ENCODE measurements at regions not wholly inside any gene's neighbourhood (a gene's known extent, or its start where the extent isn't known, plus 50 kb on each side); places are given as distances from the start of the nearest gene placed in this dataset.

DNA sequence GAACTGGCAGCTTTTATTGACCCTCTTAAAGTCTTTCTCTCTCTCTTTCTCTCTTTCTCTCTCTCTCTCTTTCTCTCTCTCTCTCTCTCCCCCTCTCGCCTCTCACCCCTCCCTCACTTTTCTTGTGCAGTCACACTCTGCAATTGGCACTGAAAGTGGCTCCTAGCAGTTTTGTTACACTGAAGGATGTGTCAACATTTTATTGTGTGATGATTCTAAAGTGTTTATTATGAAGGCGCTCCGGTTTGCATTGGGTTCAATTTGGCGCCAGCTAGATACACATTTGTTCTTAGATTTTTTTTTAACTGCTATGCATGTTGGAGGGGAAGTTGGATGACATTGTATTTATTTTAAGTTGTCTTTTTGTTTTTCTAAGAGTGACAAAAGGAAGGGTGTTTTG is 64.0 kb upstream of the CHRM3 start:
- no peak for DNase-seq (ENCODE audit: low read depth in 4 of 4, low spot score in 3 of 4)

DNA sequence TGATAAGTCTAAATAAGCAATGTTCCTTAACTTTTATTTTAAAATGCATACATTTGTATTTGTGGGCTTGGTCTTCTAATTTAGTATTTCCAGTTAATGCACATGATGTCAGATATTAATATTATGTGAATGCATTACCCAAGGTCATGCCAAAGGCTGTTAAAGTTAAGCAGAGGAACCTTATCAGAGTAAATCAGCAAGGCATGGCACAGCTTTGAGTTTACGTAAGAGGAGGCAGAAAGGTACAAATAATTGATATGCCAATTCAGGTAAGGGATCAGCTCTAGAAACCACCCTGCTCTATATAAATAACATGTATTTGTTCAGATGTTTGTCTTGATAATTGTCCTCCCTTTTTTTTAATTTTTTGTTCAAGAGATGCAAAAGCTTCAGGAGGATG is 64.5 kb upstream of the CHRM3 start:
- no peak for DNase-seq (ENCODE audit: low read depth in 4 of 4, low spot score in 3 of 4)

DNA sequence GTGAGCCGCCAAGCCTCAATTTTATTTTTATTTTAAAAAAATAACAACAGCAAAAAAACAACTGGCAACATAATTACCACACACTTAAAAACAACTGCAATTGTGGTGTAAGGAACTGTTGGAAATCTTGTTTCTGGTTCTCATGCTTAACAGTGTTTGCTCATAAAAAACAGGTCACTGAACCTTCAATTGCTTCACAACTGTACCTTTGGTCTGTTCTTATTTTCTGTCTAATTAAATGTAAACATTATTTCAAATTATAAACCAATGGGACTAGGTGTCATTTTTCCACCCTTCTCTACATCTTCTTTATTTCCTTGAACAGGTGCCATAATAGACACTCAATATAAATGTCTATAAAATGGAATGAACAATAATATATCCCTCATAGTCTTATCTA is 68.4 kb upstream of the CHRM3 start:
- DNase-seq (ENCODE audit: low read depth in 4 of 4, low spot score in 3 of 4): no peak

DNA sequence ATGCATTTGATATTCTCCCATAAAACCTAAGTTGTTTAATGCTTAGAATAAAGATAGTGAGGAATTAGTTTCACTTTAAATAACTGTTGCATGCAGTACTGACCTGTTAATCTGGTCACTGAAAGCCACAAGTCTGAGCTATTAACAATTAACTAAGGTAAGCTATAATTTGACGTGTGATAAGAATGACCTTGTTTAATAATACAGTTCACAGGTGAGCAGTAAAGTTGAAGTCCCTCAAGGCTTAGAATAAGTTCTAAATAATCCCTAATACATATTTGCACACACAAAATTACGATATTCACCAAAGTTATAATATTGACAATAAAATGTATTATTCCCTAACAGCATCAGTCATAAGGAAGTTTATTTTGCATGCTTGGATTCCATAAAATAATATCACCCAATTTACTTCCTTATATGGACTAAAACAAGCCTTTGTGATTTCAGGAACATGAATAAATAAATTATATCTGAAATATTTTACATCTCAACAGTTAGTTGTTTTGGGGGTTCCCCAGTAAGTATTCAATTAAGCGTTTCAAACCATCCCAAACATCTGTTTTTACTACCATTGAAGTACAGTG is 70.6 kb upstream of the CHRM3 start:
- DNase-seq (ENCODE audit: low read depth in 4 of 4, low spot score in 3 of 4): no peak

DNA sequence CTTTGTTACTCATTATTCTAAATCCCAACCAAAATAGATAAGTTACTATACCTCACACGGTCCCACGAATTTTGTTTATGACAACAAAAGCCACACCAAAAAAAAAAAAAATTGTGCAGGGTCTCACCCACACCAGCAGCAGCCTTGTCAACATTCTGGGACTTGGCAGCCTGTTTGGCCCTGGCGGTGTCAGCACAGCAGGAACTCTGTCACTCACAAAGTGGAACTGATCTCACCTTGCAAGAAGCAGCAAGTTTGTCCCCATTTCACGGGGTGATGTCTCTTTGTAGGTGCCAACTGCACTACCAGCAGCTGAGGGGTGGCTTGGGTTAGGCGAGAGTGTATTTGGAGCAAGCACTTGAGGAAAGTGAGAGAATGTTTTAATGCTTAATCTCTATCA is 75.0 kb upstream of the CHRM3 start:
- no peak for DNase-seq (ENCODE audit: low read depth in 4 of 4, low spot score in 3 of 4)

DNA sequence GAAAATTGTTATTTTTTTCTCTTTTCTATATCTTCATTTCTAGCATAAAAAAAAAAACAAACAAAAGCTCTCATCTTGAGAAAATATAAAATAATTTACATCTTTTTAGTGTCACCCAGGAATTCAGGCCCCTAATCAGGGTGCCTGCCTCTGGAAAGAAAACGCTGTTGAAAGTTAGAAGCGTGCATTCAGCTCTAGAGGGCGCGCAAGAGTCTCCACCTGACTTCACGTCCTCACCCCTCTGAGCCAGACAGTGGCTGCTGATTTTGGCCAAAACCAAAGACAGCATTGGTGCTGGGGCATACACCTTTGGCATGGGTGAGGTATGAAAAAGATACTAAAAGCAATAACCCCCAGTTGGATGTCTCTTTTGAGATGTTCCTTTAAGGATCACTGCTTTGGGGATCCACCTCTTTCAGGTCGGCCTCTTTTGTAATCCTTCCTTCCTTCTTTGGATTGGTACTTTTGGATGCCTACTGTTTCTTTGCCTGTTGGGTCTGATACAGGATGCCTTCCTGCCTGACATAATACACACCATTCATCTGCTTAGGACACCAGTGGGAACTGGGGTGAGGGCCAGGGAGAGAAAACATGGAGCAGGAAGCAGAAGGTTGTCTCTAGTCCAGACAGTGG is 77.6 kb upstream of the CHRM3 start:
- peak in 3 of 4 donors; percentile 8 to 16 (median 14) for DNase-seq (ENCODE audit: low read depth in 4 of 4, low spot score in 3 of 4)

DNA sequence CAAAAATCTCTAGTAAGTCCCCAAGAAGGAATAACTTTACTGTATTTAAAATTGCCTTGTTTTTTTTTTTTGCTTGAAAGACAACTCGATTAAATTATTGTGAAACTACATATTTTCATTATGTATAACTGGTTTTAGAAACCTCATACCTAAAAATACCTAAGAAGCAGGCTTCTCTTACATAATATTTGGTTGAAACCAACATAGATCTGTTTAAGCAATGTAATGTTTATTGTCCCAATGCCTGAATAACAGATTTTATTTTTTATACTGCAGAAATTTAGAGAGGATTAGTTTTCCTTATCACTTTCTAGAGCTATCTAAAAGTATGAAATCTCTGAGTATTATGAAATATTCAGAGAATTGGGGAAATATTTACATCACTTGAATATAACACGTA is 78.5 kb upstream of the CHRM3 start:
- DNase-seq (ENCODE audit: low read depth in 4 of 4, low spot score in 3 of 4): no peak

DNA sequence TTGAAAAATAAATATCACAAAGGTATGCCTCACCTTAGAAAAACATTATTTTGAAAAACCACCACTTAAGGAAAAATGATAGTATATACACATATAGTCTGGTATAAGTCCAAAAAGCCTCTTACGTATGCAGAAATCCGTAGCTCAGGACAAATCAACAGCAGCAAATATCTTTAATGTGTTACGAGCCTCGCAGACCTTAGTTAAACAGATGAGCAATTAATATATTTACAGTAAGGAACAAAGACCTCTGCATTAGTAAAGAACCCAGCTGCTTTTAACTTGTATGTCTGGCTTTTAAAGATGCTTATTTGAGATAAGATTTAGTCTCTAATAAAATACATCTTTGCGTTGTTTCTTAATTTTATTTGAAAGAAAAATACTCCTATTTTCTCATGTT is 79.9 kb upstream of the CHRM3 start:
- DNase-seq (ENCODE audit: low read depth in 4 of 4, low spot score in 3 of 4): no peak

DNA sequence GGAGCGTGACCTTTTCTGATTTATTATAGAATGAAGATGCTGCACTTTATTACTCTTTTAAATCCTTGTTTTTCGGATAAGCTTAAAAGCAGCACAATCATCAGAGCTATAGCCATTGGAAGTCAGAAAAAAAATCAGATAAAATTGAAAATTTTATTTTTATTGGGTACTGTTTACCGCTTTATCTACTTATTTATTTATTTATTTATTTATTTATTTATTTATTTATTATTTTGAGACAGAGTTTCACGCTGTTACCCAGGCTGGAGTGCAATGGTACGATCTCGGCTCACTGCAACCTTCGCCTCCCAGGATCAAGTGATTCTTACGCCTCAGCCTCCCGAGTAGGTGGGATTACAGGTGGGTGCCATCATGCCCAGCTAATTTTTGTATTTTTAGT is 83.1 kb upstream of the CHRM3 start:
- DNase-seq (ENCODE audit: low read depth in 4 of 4, low spot score in 3 of 4): no peak

DNA sequence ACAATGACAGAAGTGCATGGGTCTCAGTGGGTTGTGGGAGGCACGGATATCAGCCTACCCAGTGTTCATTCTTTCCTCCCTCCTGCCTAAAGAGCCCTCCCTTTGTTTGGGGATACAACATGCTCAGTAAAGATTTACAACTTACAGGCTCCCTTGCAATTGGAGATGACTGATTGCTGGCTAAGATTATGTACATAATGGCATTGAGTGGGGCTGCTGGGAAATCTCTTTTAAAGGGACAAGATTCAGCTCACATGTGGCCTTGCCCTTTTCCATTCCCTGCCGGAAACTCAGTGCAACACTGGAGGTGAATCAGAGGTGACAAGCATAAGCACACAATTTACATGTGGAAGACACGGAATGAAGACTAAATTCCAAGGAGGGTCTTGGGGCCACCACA is 83.7 kb upstream of the CHRM3 start:
- DNase-seq (ENCODE audit: low read depth in 4 of 4, low spot score in 3 of 4): no peak

DNA sequence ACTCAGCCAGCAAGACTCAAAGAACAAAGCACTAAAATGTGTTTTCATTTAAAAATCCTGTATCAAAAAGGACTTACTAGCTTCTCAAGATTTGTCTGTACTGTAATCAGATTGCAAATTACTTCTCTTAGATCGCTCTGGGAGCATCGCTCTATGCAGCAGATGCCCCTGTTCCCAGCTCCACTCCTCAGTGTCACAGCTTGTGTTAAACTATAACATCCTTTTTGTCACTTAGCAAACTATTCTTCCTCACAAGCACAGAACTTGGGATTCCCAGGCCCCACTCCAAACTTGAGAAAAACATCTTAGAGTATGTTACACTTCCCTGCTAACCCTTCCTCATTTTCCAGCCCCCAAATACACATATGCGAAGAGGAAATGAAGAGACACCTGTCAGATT is 85.1 kb upstream of the CHRM3 start:
- no peak for DNase-seq (ENCODE audit: low read depth in 4 of 4, low spot score in 3 of 4)

DNA sequence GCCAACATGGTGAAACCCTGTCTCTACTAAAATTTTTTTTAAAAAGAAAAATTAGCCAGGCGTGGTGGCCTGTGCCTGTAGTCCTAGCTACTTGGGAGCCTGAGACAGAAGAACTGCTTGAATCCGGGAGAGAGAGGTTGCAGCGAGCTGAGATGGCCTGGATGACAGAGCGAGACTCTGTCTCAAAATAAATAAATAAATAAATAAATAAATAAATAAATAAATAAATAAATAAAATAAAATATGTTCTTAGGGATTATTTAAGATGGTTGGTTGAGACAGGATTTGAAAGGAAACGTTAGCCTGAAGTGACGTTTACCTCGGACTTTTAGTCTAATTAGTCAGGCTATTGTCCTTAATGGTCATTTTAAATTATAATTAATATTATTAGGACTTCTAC is 88.5 kb upstream of the CHRM3 start:
- DNase-seq (ENCODE audit: low read depth in 4 of 4, low spot score in 3 of 4): no peak

DNA sequence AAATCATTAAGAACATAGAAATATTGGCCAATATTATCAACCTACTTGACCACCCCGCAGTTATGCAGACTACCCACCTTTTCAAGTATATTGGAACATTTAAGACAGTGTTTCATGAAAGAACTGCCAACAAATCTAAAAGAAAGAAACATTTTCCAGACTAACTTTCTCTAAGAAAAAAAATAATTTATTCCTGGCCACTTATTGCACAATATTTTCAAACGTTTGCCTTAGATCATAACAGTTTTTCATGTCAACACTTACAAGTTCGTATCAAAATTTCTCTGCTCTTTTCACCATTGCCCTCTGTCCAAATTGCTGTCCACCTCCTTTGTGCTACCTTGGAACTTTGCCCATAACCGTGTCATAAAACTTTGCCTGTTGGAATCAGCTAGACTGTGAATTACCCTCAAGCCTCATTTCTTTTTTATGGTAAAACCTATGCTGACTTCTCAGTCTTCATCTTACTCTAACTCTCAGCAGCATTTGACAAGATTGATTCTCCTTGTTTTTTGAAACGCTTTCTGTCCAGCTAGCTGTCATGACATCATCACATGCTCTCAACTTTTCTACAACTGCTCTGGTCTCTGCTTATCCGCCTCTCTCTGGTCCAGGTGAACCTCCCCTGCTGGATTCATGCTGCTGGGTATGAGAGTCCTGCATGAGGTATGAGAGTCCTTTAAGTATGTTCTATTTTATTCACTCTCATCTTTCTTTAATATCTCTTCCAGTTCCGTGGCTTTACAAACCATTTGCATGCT is 92.8 kb upstream of the CHRM3 start:
- DNase-seq (ENCODE audit: low read depth in 4 of 4, low spot score in 3 of 4): no peak

DNA sequence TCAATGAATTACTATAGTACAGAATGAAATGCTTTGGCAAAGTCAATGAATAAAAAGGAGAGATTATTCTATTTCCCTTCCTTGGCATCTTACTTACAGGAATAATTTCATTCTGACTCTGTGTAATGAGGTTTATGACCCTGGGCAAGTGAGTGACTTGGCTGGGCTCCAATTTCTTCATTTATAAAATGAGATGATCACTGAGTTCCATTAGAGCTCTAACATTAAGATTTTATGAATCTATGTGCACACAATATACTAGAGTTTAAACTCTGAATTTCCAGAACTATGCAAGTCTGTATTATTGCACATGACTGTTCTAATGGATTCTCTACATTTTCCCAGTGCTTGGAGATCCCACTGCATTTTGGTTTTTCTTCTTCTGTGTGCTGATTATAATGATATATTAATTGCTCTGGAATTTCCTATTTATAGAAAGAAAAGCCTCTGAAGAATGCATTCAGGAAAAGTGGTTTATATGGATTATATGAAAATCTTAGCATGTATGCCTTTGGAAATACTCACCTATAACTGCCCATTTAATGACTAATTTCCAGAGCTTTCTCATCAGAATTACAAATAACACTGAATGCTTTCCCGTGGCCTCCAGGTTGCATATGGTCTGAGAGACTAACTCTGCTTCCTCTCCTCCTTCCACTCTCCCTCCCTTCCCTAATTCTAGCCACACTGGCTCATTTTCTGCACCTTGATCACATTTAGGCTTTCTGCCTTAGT is 97.4 kb upstream of the CHRM3 start:
- DNase-seq (ENCODE audit: low read depth in 4 of 4, low spot score in 3 of 4): no peak

DNA sequence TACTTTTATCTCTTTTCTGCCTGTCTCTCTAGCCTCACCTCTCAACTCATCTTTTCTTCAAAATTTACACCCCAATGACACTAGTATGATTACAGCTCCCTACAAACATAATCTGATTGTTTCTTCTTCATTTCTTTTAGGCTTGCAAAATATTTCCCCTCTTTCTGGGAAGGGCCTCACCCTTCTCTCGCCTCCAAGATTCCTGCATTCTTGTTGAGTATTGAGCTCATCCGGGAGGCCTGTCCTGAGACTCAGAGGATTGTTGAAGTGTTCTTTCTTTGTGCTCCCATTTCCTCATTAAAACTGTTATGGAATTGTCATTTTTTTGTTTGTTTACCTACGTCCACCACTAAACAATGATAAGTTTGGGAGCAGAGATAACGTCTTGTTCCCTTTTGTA is 99.1 kb upstream of the CHRM3 start:
- no peak for DNase-seq (ENCODE audit: low read depth in 4 of 4, low spot score in 3 of 4)

DNA sequence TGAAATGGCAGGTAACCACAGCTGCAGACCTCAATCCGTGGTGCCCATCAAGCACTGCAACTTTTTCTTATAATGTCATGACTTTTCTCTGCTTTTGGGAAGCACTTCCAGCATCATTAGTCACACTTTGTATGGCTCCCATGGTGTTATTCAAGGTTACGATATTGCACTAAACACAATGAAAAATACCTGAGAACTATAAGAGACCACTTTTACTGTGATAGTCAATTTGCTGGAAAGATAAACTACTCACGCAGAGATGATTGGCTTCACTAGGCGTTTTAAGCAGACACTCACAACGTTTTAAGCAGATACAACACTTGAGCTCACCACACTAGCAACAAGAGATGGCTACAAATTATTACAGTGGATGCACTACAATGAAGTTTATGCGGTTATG is 103.2 kb upstream of the CHRM3 start:
- DNase-seq (ENCODE audit: low read depth in 4 of 4, low spot score in 3 of 4): no peak

DNA sequence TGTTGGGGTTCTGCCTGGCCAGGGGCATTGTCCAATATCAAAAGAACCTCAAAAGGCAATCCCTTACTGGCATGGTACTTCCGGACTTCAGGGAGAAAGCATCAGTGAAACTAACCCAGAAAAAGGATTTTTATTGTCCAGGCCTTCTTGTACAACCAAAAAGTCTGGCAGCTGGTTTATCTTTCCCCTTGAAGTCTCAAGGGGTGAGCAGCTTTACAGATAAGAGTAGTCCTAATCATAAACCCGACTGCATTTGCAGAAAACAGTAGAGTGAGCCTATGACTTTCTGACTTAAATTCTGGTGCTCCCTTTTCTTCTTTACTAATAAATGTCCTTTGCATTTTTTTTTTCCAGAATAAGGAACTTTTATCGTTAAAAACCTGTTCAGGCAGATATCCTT is 104.0 kb upstream of the CHRM3 start:
- no peak for DNase-seq (ENCODE audit: low read depth in 4 of 4, low spot score in 3 of 4)

DNA sequence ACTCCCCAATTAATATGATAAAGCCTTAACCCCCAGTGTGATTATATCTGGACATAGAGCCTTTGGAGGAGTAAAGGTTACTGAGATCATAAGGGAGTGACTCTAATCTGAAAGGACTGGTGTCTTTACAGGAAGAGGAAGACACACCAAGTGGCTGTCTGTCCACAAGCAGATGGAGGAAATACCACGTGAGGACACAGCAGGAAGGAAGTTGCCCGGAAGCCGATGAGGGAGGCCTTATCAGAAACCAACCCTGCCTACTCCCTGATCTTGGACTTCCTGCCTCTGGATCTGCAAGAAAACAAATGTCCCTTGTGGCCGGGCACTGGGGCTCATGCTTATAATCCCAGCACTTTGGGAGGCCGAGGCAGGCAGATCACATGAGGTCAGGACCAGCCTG is 110.3 kb upstream of the CHRM3 start:
- DNase-seq (ENCODE audit: low read depth in 4 of 4, low spot score in 3 of 4): no peak

DNA sequence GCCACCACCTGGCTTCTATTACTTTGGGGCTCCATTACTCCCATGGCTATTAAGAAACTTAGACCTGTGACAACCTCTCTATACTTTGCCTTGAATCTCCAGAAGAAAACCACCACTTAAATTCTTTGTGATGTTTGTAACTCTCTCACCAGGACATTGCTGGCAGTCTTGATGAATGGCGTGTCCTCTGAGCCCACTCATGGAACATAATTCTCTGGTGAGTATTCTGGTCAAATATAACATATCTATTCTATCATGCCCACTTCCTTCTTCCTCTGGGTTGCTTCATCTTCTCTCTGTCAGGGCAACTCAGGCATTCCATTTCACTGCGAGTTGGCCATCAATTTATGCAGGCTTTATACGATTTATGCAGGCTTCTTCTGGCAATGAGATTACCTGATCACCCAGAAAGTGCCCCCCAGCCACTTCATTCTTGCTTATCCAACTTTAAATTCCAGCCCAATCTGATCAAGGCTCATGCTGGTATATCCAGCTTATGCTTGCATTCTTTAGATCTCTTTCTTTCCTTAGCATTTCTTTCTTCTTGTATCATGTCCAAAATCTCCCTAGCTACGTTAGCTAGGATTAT is 112.0 kb upstream of the CHRM3 start:
- DNase-seq (ENCODE audit: low read depth in 4 of 4, low spot score in 3 of 4): no peak

DNA sequence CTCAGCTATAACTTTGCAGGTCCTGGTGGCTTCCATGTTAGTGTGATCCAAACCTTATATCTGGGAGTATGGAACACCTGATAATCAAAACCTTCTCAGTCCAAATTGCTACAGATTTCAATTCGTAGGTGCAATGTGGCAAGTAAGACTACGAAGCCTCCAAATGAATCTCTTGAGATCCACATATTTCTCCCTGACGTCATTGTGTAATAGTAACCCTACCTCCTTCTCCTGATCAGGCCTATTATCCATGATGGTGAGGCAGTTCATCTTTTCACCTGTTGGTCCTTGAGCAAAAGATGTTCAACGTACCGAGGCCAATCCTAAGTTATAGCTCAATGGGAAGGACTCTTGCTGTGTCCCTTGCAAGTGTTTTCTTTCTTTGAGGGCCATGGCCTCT is 115.9 kb upstream of the CHRM3 start:
- no peak for DNase-seq (ENCODE audit: low read depth in 4 of 4, low spot score in 3 of 4)

DNA sequence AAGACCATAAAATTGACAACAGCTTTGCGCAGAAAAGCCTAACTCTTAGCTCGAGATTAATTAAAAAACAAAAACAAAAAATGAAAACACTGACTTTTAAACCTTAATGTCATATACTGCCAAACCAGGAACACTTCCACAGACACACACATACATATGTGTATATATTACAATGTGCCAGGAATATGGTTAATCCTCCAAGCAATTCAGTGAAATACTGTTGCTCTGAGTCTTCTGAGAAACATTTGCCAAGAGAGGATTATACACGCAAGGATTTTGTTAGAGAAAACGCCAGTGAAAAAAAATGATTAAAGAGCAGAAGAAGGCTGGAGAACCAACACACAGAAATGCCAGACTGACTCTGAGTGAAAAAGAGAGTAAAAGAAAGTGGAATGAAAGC is 116.7 kb upstream of the CHRM3 start:
- no peak for DNase-seq (ENCODE audit: low read depth in 4 of 4, low spot score in 3 of 4)

Data from left renal pelvis (tissue), 4 donors.